K562 (cell line): ENCODE measurements at regions not wholly inside any gene's neighbourhood (a gene's known extent, or its start where the extent isn't known, plus 50 kb on each side); places are given as distances from the start of the nearest gene placed in this dataset.

Experiments
- ATAC-seq: fragments of 200-7000 bp; cut with Tn5 transposase; 3 replicates; pipeline ENCODE4 v1.9.1; 2020; ENCODE audit warnings: moderate library complexity
- BruUV-seq: library from RNA; stranded (reverse); fragments of 400-500 nt; replicated peaks from 2 replicates; lab custom pipeline; 2021; lab: Mats Ljungman, UMichigan
- CTCF ChIA-PET: fragments of 300-600 bp; formaldehyde crosslinking; extraction: SDS; loops from one replicate; lab custom pipeline; 2021; ENCODE audit warnings: low intra/inter-chr PET ratio; lab: Yijun Ruan, JAX
- POLR2A ChIA-PET: fragments of 300-600, 350-650 bp; sonication (Branson Sonifier 250); formaldehyde crosslinking; extraction: SDS; loops from one replicate; lab custom pipeline; 2021; ENCODE audit warnings: antibody characterized with exemption, inconsistent platforms; lab: Yijun Ruan, JAX
- DNase-seq, 4 experiments: peaks; one replicate each; pipeline versions ENCODE4 v3.0.0 to v3.0.0-alpha.2; 2011 to 2018; ENCODE audit warnings: low spot score in 3 of 4, mixed read lengths in 3 of 4; ENCODE audit errors: extremely low read depth in 1 of 4
- FAIRE-seq: peaks from 2 replicates; lab custom pipeline; 2011; peaks lifted over from hg19 to GRCh38; lab: Jason Lieb, UNC
- H2AFZ ChIP-seq: 2 replicates; pipeline ENCODE4 v1.6.0; 2011; ENCODE audit warnings: low read depth, low read length, control low read depth, inconsistent platforms
- H3K27ac ChIP-seq: fragments of 200-600 bp; 3 replicates; pipeline ENCODE4 v1.8.0; 2011; ENCODE audit warnings: low read depth, mild to moderate bottlenecking, control low read depth, inconsistent platforms, low read length, moderate library complexity, mixed read lengths; ENCODE audit errors: extremely low read depth
- H3K27me3 ChIP-seq, 2 experiments: fragments of 300-600 bp in 1 of 2; 2 replicates in 1 of 2; 3 replicates in 1 of 2; pipeline versions ENCODE4 v1.6.0 to v1.8.0; 2011; ENCODE audit warnings: inconsistent platforms in 2 of 2, low read length in 2 of 2, mild to moderate bottlenecking in 1 of 2, mixed read lengths in 1 of 2, moderate library complexity in 1 of 2; ENCODE audit not compliant: control insufficient read depth in 2 of 2, insufficient read depth in 2 of 2
- H3K36me3 ChIP-seq: fragments of 300-600 bp; 3 replicates; pipeline ENCODE4 v1.8.0; 2011; ENCODE audit warnings: mild to moderate bottlenecking, low read length, inconsistent platforms; ENCODE audit not compliant: control insufficient read depth, insufficient read depth
- H3K4me1 ChIP-seq, 2 experiments: fragments of 200-600 bp in 1 of 2; replicated peaks in 1 of 2; 2 replicates in 1 of 2; 3 replicates in 1 of 2; pipeline versions ENCODE4 v1.5.1 to v1.8.0; 2011; ENCODE audit warnings: inconsistent platforms in 2 of 2, low read length in 2 of 2, mild to moderate bottlenecking in 1 of 2, mixed read lengths in 1 of 2, moderate library complexity in 1 of 2; ENCODE audit not compliant: control insufficient read depth in 2 of 2, insufficient read depth in 2 of 2
- H3K4me2 ChIP-seq: 2 replicates; pipeline ENCODE4 v1.6.1; 2011; ENCODE audit warnings: low read length, control low read depth, inconsistent platforms, mixed read lengths; ENCODE audit not compliant: insufficient read depth
- H3K4me3 ChIP-seq: fragments of 200-600 bp; sonication (generic), shearing (Covaris generic); 2 replicates; pipeline ENCODE4 v1.5.1; 2016; ENCODE audit warnings: control low read depth, inconsistent platforms
- H3K79me2 ChIP-seq: fragments of 200-600 bp; 3 replicates; pipeline ENCODE4 v1.8.0; 2011; ENCODE audit warnings: low read length, inconsistent platforms; ENCODE audit not compliant: control insufficient read depth, insufficient read depth
- H3K9ac ChIP-seq, 2 experiments: 2 replicates each; pipeline versions ENCODE4 v1.6.0 to v1.6.1; 2011; ENCODE audit warnings: low read depth in 2 of 2, low read length in 2 of 2, control low read depth in 1 of 2, inconsistent platforms in 1 of 2, mild to moderate bottlenecking in 1 of 2, mixed read lengths in 1 of 2; ENCODE audit not compliant: insufficient read depth in 1 of 2
- H3K9me1 ChIP-seq: one replicate; pipeline ENCODE4 v1.6.0; 2011; ENCODE audit warnings: inconsistent platforms, mild to moderate bottlenecking, low read length, moderate library complexity; ENCODE audit not compliant: control insufficient read depth, insufficient read depth
- H3K9me3 ChIP-seq: replicated peaks from 2 replicates; pipeline ENCODE4 v1.5.1; 2011; ENCODE audit warnings: low read depth, low read length, inconsistent platforms; ENCODE audit not compliant: control insufficient read depth, insufficient read depth
- H4K20me1 ChIP-seq: replicated peaks from 2 replicates; pipeline ENCODE4 v1.6.1; 2011; ENCODE audit warnings: low read length, inconsistent platforms, mixed read lengths; ENCODE audit not compliant: control insufficient read depth, insufficient read depth
- ARID1B ChIP-seq: fragments of 450-650 bp; IDR thresholded peaks from 2 replicates; pipeline ENCODE4 v1.6.1; 2016; ENCODE audit warnings: antibody characterized with exemption, mild to moderate bottlenecking, inconsistent platforms
- BDP1 ChIP-seq: IDR thresholded peaks from 3 replicates; pipeline ENCODE4 v1.6.1; 2011; ENCODE audit not compliant: insufficient read length, insufficient read depth
- HDAC1 ChIP-seq, 2 experiments: fragments of 450-650 bp; IDR thresholded peaks; 2 replicates each; pipeline ENCODE4 v1.6.1; 2016 to 2017; ENCODE audit warnings: inconsistent platforms in 1 of 2, mild to moderate bottlenecking in 1 of 2, moderate library complexity in 1 of 2
- HDGF ChIP-seq: fragments of 450-650 bp; IDR thresholded peaks from 2 replicates; pipeline ENCODE4 v1.6.1; 2016
- KDM5B ChIP-seq: fragments of 200-600 bp; sonication (generic); IDR thresholded peaks from 2 replicates; pipeline ENCODE4 v1.6.1; 2012; ENCODE audit warnings: low read depth, mild to moderate bottlenecking, moderate library complexity, low read length, control low read depth, inconsistent platforms; ENCODE audit not compliant: insufficient replicate concordance
- MCM2 ChIP-seq: fragments of 450-650 bp; IDR thresholded peaks from 2 replicates; pipeline ENCODE4 v1.6.1; 2017; ENCODE audit warnings: low read depth, mild to moderate bottlenecking
- RAD51 ChIP-seq: fragments of 450-650 bp; IDR thresholded peaks from 2 replicates; pipeline ENCODE4 v1.7.1; 2016; ENCODE audit warnings: low read depth, mild to moderate bottlenecking, borderline replicate concordance
- SRSF1 ChIP-seq: fragments of 200-400 bp; formaldehyde crosslinking; IDR thresholded peaks from 2 replicates; pipeline ENCODE4 v1.6.1; 2017; ENCODE audit warnings: mild to moderate bottlenecking, low read depth, low read length, moderate library complexity
- TAF1 ChIP-seq: IDR thresholded peaks from 2 replicates; pipeline ENCODE4 v1.6.1; 2011; ENCODE audit warnings: mild to moderate bottlenecking, low read length, moderate library complexity; ENCODE audit not compliant: insufficient read depth, control insufficient read depth, severe bottlenecking; ENCODE audit errors: extremely low read depth
- ZKSCAN8 ChIP-seq: fragments of 200-800 bp; sonication (Bioruptor generic); IDR thresholded peaks from 2 replicates; pipeline ENCODE4 v1.6.1; 2016; ENCODE audit warnings: missing genetic modification characterization, missing compliant biosample characterization
- ZNF134 ChIP-seq: fragments of 250-450 bp; sonication (Bioruptor Pico); conservative IDR thresholded peaks from 2 replicates; pipeline ENCODE4 v1.4.0; 2020
- WGBS: fragments of 100-300 bp; shearing (Covaris generic); methylation state at CpG from one replicate; pipeline ENCODE4 v1.1.6; 2016; ENCODE audit warnings: low coverage, mixed read lengths; ENCODE audit not compliant: insufficient coverage; ENCODE audit errors: missing lambda C conversion rate; 5-methylcytosine and 5-hydroxymethylcytosine counted together
- in situ Hi-C: fragments of 300-500 bp; cut with MboI; formaldehyde crosslinking; loops from 4 replicates; pipeline ENCODE4 v1.15.0; 2018; ENCODE audit warnings: inconsistent platforms, mixed read lengths
- intact Hi-C: fragments of 100-400 bp; cut with micrococcal nuclease; formaldehyde crosslinking; loops from 2 replicates; pipeline ENCODE4 v1.14.2; 2022

DNA sequence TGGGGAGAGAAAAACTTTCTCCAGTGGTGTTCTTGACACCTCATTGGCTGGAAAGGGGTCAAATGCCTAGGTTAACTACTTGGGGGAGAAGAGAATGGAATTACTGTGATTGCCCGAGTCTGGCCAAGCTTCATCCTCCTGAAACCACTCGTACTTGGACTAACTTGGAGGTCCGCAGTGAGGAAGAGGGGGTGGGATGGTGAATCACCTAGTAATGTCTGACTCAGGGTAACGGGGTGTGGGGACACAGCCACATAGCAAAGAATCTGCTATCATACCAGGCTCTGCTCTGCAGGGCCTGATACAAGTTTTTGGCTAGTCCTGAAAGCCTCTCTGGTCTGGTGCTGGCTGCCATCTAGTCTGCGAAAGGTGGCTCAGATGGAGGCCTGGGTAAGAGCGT is 190.9 kb downstream of the RPS24 start:
- in situ Hi-C loops (no loop called here), intact Hi-C loops (no loop called here)
- BruUV-seq, result no TSS peak
- no peaks in the 10 kb centered on the region for H3K9me3 ChIP-seq
- ChIA-PET CTCF (no interaction called here), POLR2A (interaction anchor here (0.6 kb wide), 1 partner anchor 9 kb away, joined by 4 read pairs; no protein-coding TSS in a partner anchor)
- H3K4me2 ChIP-seq, result no peak overlapping the region
- H3K27me3 ChIP-seq, result peaks cover 5 to 55% of the 10 kb centered on the region in 2 experiments; a peak in 4 of 5 replicates
- H3K36me3 ChIP-seq, result no peaks in the 10 kb centered on the region
- no peak overlapping the region for H3K27ac ChIP-seq
- FAIRE-seq (no peak), ATAC-seq (no peak), DNase-seq (no peak)
- H3K4me1 ChIP-seq, result no peaks in the 10 kb centered on the region
- no peak overlapping the region for H3K4me3 ChIP-seq
- no peak overlapping the region for H3K9ac ChIP-seq
- no peak for TF ChIP-seq KDM5B
- TF ChIP-seq BDP1, result no peak
- no peak for TF ChIP-seq SRSF1
- TF ChIP-seq ZNF134 (CRISPR knock-in tag), result no peak
- TF ChIP-seq ARID1B, result no peak
- no peak for TF ChIP-seq TAF1
- no peak for TF ChIP-seq HDAC1 (IDR thresholded peaks at IDR 0.05)
- TF ChIP-seq MCM2, result no peak
- no peak for TF ChIP-seq HDGF
- TF ChIP-seq ZKSCAN8 (CRISPR knock-in tag), result no peak
- no peak for TF ChIP-seq RAD51
- no peaks in the 10 kb centered on the region for H3K79me2 ChIP-seq
- H2AFZ ChIP-seq, result no peak overlapping the region
- H3K9me1 ChIP-seq, result no peaks in the 10 kb centered on the region
- WGBS, result 1% methylated on average over 6 of the region's 6 CpGs
- peaks cover 5% of the 10 kb centered on the region; the same call in 1 of the 2 replicates for H4K20me1 ChIP-seq
